Endothelial cell of umbilical vein (primary cell): ENCODE measurements at regions not wholly inside any gene's neighbourhood (a gene's known extent, or its start where the extent isn't known, plus 50 kb on each side); places are given as distances from the start of the nearest gene placed in this dataset.

Experiments
- BruUV-seq: library from RNA; stranded (reverse); fragments of 400-500 nt; replicated peaks from 2 replicates; lab custom pipeline; 2021; lab: Mats Ljungman, UMichigan
- CTCF ChIA-PET: fragments of 300-600, 350-600 bp; sonication (Branson Sonifier 250); formaldehyde crosslinking; loops from one replicate; lab custom pipeline; 2021; ENCODE audit warnings: antibody characterized with exemption, inconsistent platforms; lab: Charles Lee
- POLR2A ChIA-PET: fragments of 300-600, 350-600 bp; sonication (Branson Sonifier 250); formaldehyde crosslinking; loops from one replicate; lab custom pipeline; 2021; ENCODE audit warnings: antibody characterized with exemption, inconsistent platforms; lab: Charles Lee
- DNase-seq: peaks from one replicate; pipeline ENCODE4 v3.0.0-alpha.2; 2011; ENCODE audit warnings: low read depth, low spot score
- FAIRE-seq: peaks from 2 replicates; lab custom pipeline; 2011; peaks lifted over from hg19 to GRCh38; lab: Jason Lieb, UNC
- H2AFZ ChIP-seq: 2 replicates; pipeline ENCODE4 v1.6.0; 2012; ENCODE audit warnings: low read depth, low read length, control low read depth, inconsistent platforms
- H3K27ac ChIP-seq: 2 replicates; pipeline ENCODE4 v1.5.1; 2011; ENCODE audit warnings: low read depth, mild to moderate bottlenecking, control low read depth, low read length, moderate library complexity; ENCODE audit not compliant: insufficient read depth
- H3K27me3 ChIP-seq, 2 experiments: 2 replicates each; pipeline versions ENCODE4 v1.6.0 to v1.6.1; 2011; ENCODE audit warnings: low read length in 2 of 2, mixed read lengths in 1 of 2; ENCODE audit not compliant: control insufficient read depth in 2 of 2, insufficient read depth in 2 of 2
- H3K36me3 ChIP-seq, 2 experiments: 2 replicates in 1 of 2; 3 replicates in 1 of 2; pipeline ENCODE4 v1.5.1; 2011; ENCODE audit warnings: low read length in 2 of 2, mild to moderate bottlenecking in 1 of 2, moderate library complexity in 1 of 2; ENCODE audit not compliant: control insufficient read depth in 2 of 2, insufficient read depth in 2 of 2; ENCODE audit errors: extremely low read depth in 1 of 2
- H3K4me1 ChIP-seq: 3 replicates; pipeline ENCODE4 v1.5.1; 2011; ENCODE audit warnings: mild to moderate bottlenecking, low read length; ENCODE audit not compliant: control insufficient read depth, insufficient read depth; ENCODE audit errors: extremely low read depth
- H3K4me2 ChIP-seq: 2 replicates; pipeline ENCODE4 v1.6.1; 2011; ENCODE audit warnings: low read length, control low read depth, mixed read lengths; ENCODE audit not compliant: insufficient read depth
- H3K4me3 ChIP-seq, 3 experiments: fragments of 200-600 bp in 1 of 3; sonication (generic), shearing (Covaris generic) in 1 of 3; replicated peaks in 1 of 3; 2 replicates each; pipeline ENCODE4 v1.5.1; 2011 to 2016; ENCODE audit warnings: control low read depth in 3 of 3, low read length in 3 of 3, mild to moderate bottlenecking in 2 of 3, inconsistent platforms in 1 of 3, low read depth in 1 of 3, moderate library complexity in 1 of 3; ENCODE audit not compliant: insufficient read depth in 1 of 3
- H3K79me2 ChIP-seq: 2 replicates; pipeline ENCODE4 v1.6.0; 2012; ENCODE audit warnings: low read length, inconsistent platforms; ENCODE audit not compliant: control insufficient read depth, insufficient read depth
- H3K9ac ChIP-seq: replicated peaks from 2 replicates; pipeline ENCODE3; 2011; ENCODE audit warnings: low read length, control low read depth; ENCODE audit not compliant: insufficient read depth; ENCODE audit errors: extremely low read depth
- H3K9me1 ChIP-seq: replicated peaks from 3 replicates; pipeline ENCODE4 v1.6.0; 2011; ENCODE audit warnings: mild to moderate bottlenecking, low read length; ENCODE audit not compliant: control insufficient read depth, insufficient read depth; ENCODE audit errors: extremely low read depth
- H3K9me3 ChIP-seq: replicated peaks from 2 replicates; pipeline ENCODE4 v1.5.1; 2012; ENCODE audit warnings: low read length, inconsistent platforms; ENCODE audit not compliant: control insufficient read depth, insufficient read depth
- H4K20me1 ChIP-seq: replicated peaks from 2 replicates; pipeline ENCODE3; 2011; ENCODE audit warnings: mild to moderate bottlenecking, low read length; ENCODE audit not compliant: control insufficient read depth, insufficient read depth; ENCODE audit errors: extremely low read depth
- EZH2 ChIP-seq: IDR thresholded peaks from 2 replicates; pipeline ENCODE4 v1.6.1; 2012; ENCODE audit warnings: borderline replicate concordance, low read depth, mild to moderate bottlenecking, moderate library complexity, low read length, inconsistent platforms; ENCODE audit not compliant: severe bottlenecking
- FOS ChIP-seq: IDR thresholded peaks from 2 replicates; pipeline ENCODE4 v1.6.1; 2011; ENCODE audit warnings: mild to moderate bottlenecking, low read length, moderate library complexity, borderline replicate concordance; ENCODE audit not compliant: insufficient read depth
- GATA2 ChIP-seq: IDR thresholded peaks from 2 replicates; pipeline ENCODE4 v1.7.0; 2011; ENCODE audit warnings: low read depth, mild to moderate bottlenecking, moderate library complexity, mixed read lengths, low read length; ENCODE audit not compliant: insufficient read length, insufficient read depth
- JUN ChIP-seq: IDR thresholded peaks from 2 replicates; pipeline ENCODE4 v1.6.1; 2011; ENCODE audit warnings: borderline replicate concordance, low read depth; ENCODE audit not compliant: insufficient read length, insufficient read depth
- MYC ChIP-seq: IDR thresholded peaks from one replicate; pipeline ENCODE4 v1.6.1; 2011; ENCODE audit warnings: mild to moderate bottlenecking, low read depth, low read length
- POLR2A ChIP-seq: IDR thresholded peaks from 2 replicates; pipeline ENCODE4 v1.6.1; 2012; ENCODE audit warnings: low read depth, mild to moderate bottlenecking, control low read depth, low read length
- POLR2AphosphoS5 ChIP-seq: IDR thresholded peaks from 2 replicates; pipeline ENCODE4 v1.6.1; 2012; ENCODE audit warnings: low read depth, mild to moderate bottlenecking, control low read depth, low read length, moderate library complexity; ENCODE audit not compliant: insufficient read depth
- dilution Hi-C: fragments of 300-500 bp; cut with MboI; formaldehyde crosslinking; loops from one replicate; pipeline ENCODE4 v1.15.0; 2019; ENCODE audit warnings: low sequenced_read_pairs; ENCODE audit not compliant: extremely low pct_ligation_motif_present
- intact Hi-C: fragments of 100-400 bp; cut with micrococcal nuclease; formaldehyde crosslinking; loops from one replicate; pipeline ENCODE4 v1.10.0; 2022
- TF ChIP-seq, protein P1 (sequence below), 2 donors: IDR thresholded peaks; 1 replicate in 1 of 2; 2 replicates in 1 of 2; pipeline ENCODE4 v1.5.1; 2011; ENCODE audit warnings: low read length in 2 of 2, mild to moderate bottlenecking in 2 of 2, moderate library complexity in 2 of 2, control low read depth in 1 of 2, inconsistent platforms in 1 of 2, low read depth in 1 of 2; ENCODE audit not compliant: insufficient read depth in 1 of 2; ENCODE audit errors: extremely low read depth in 1 of 2
- TF ChIP-seq, protein P2 (sequence below): IDR thresholded peaks from 2 replicates; pipeline ENCODE4 v1.6.1; 2011; ENCODE audit not compliant: insufficient read depth, insufficient read length

DNA sequence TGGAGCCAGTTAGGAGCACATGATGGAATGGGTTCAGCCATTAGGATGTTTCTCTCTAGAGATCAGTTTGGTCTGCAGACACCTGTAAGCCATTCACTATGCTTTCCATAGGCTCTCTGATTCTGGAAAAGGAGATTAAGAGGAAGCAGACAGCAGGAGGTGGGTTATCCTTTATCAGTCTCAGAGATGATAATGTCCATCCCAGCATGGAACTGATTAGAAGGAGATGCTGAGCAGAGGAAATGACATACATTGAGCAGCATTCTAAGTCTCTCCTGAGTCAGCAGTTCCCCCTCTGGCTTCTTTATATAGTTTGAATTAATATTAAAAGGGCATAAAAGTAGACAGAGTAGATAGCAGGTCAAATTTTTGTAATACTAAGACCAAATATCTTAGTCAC, 591.1 kb downstream of the GBE1 start:
- Histone ChIP-seq H2AFZ (no peak overlapping the region), H3K27ac (no peak overlapping the region), H3K4me3 (no peak overlapping the region), H3K4me2 (no peak overlapping the region), H3K9me3 (no peaks in the 10 kb centered on the region), H3K4me1 (no peaks in the 10 kb centered on the region), H3K36me3 (no peaks in the 10 kb centered on the region), H3K9ac (no peak overlapping the region), H3K79me2 (no peaks in the 10 kb centered on the region), H3K9me1 (no peaks in the 10 kb centered on the region), H3K27me3 (no peaks in the 10 kb centered on the region), H4K20me1 (no peaks in the 10 kb centered on the region)
- ChIA-PET CTCF (no interaction called here), POLR2A (no interaction called here)
- TF ChIP-seq, protein P1, sequence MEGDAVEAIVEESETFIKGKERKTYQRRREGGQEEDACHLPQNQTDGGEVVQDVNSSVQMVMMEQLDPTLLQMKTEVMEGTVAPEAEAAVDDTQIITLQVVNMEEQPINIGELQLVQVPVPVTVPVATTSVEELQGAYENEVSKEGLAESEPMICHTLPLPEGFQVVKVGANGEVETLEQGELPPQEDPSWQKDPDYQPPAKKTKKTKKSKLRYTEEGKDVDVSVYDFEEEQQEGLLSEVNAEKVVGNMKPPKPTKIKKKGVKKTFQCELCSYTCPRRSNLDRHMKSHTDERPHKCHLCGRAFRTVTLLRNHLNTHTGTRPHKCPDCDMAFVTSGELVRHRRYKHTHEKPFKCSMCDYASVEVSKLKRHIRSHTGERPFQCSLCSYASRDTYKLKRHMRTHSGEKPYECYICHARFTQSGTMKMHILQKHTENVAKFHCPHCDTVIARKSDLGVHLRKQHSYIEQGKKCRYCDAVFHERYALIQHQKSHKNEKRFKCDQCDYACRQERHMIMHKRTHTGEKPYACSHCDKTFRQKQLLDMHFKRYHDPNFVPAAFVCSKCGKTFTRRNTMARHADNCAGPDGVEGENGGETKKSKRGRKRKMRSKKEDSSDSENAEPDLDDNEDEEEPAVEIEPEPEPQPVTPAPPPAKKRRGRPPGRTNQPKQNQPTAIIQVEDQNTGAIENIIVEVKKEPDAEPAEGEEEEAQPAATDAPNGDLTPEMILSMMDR (IDR thresholded peaks at IDR 0.05; ENCODE audit: extremely low read depth in 1 of 2, insufficient read depth in 1 of 2, low read depth in 1 of 2, low read length in 2 of 2), result no peak
- TF ChIP-seq, protein P2, sequence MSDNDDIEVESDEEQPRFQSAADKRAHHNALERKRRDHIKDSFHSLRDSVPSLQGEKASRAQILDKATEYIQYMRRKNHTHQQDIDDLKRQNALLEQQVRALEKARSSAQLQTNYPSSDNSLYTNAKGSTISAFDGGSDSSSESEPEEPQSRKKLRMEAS, result no peak
- no peak for TF ChIP-seq FOS
- TF ChIP-seq MYC, result no peak
- no peak for TF ChIP-seq POLR2AphosphoS5
- no peak for TF ChIP-seq GATA2
- TF ChIP-seq JUN, result no peak
- no peak for TF ChIP-seq EZH2
- no peak for TF ChIP-seq POLR2A
- no peak for DNase-seq
- dilution Hi-C loops, result no loop called here
- no TSS peak for BruUV-seq
- intact Hi-C loops, result no loop called here
- no peak for FAIRE-seq
